Nephron progenitor cell (in vitro differentiated cells): ENCODE measurements at regions not wholly inside any gene's neighbourhood (a gene's known extent, or its start where the extent isn't known, plus 50 kb on each side); places are given as distances from the start of the nearest gene placed in this dataset.

Source experiments
- DNase-seq: peaks from one replicate; pipeline ENCODE4 v3.0.0; 2021
- H3K27ac Mint-ChIP-seq: 2 replicates; pipeline ENCODE4 v1.8.0; 2021; ENCODE audit warnings: mild to moderate bottlenecking, moderate library complexity, mixed read lengths
- H3K27me3 Mint-ChIP-seq: 2 replicates; pipeline ENCODE4 v1.8.0; 2021; ENCODE audit warnings: mild to moderate bottlenecking, low read depth, mixed read lengths; ENCODE audit not compliant: poor library complexity
- H3K36me3 Mint-ChIP-seq: 2 replicates; pipeline ENCODE4 v1.8.0; 2021; ENCODE audit warnings: low read depth, mixed read lengths
- H3K4me1 Mint-ChIP-seq: 2 replicates; pipeline ENCODE4 v1.8.0; 2021; ENCODE audit warnings: mixed read lengths
- H3K4me3 Mint-ChIP-seq: 2 replicates; pipeline ENCODE4 v1.8.0; 2021; ENCODE audit warnings: mild to moderate bottlenecking, moderate library complexity, mixed read lengths
- H3K9me3 Mint-ChIP-seq: 2 replicates; pipeline ENCODE4 v1.8.0; 2021; ENCODE audit warnings: mild to moderate bottlenecking, moderate library complexity, mixed read lengths
- TF ChIP-seq, protein P1 (sequence below): fragments of 200-600 bp; sonication (generic); IDR thresholded peaks from 2 replicates; pipeline ENCODE4 v1.5.0; 2021; ENCODE audit warnings: antibody characterized with exemption

DNA sequence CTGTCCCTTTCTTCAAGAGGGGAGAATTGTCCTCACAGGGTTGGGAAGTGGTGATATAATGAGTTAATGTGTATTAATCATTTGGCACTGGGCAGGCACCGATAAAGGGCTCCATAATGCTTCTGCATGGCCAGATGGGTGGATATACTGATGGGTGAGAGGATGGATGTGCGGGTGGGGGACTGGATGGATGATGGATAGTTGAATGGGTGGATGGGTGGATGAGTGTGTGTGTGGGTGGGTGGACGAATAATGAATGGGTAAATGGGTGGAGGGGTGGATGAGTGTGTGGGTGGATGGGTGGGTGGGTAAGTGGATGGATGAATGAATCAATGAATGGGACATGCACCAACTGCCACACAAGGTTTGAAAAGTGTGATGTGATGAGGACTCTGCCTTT lies 127.2 kb downstream of the ACKR3 start:
- Mint-ChIP-seq H3K27ac (no peak overlapping the region), H3K4me3 (no peak overlapping the region), H3K4me1 (peaks cover 27% of the 10 kb centered on the region), H3K9me3 (no peaks in the 10 kb centered on the region), H3K27me3 (peaks cover 31% of the 10 kb centered on the region), H3K36me3 (no peaks in the 10 kb centered on the region)
- DNase-seq: no peak
- TF ChIP-seq, protein P1, sequence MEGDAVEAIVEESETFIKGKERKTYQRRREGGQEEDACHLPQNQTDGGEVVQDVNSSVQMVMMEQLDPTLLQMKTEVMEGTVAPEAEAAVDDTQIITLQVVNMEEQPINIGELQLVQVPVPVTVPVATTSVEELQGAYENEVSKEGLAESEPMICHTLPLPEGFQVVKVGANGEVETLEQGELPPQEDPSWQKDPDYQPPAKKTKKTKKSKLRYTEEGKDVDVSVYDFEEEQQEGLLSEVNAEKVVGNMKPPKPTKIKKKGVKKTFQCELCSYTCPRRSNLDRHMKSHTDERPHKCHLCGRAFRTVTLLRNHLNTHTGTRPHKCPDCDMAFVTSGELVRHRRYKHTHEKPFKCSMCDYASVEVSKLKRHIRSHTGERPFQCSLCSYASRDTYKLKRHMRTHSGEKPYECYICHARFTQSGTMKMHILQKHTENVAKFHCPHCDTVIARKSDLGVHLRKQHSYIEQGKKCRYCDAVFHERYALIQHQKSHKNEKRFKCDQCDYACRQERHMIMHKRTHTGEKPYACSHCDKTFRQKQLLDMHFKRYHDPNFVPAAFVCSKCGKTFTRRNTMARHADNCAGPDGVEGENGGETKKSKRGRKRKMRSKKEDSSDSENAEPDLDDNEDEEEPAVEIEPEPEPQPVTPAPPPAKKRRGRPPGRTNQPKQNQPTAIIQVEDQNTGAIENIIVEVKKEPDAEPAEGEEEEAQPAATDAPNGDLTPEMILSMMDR: no peak

DNA sequence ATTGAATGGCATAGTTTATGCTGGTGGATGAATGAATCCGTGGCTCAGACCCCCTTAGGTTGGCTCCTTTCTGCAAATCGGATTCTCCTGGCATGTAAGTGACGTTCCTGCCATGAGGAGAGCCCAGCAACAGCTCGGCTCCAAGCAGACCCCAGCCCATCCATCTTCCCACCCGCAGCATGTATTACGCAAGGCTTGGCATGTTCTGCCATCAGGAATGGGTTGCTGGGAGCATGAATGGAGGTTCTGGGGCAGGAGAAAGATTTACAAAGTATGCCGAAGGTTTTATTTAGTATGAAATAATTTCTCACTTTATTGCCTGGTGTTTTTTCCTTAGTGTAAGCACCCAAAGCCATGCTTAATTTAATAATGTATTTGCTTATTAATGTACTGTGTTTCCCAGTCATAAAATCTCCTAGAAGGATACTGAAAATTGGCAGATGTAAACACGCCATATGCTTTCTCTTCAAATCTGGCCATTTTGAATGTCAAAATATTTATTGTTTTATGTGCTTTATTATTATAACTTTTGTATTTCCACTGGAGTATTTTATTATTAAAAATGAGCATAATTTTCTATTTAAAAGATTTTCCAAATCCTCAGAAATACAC lies 128.5 kb downstream of the ACKR3 start:
- DNase-seq: no peak
- no peaks in the 10 kb centered on the region for H3K36me3 Mint-ChIP-seq
- TF ChIP-seq, protein P1: no peak
- no peak overlapping the region for H3K27ac Mint-ChIP-seq
- no peak overlapping the region for H3K4me3 Mint-ChIP-seq
- H3K27me3 Mint-ChIP-seq: peaks cover 28% of the 10 kb centered on the region
- H3K4me1 Mint-ChIP-seq: peaks cover 19% of the 10 kb centered on the region
- H3K9me3 Mint-ChIP-seq: no peaks in the 10 kb centered on the region

DNA sequence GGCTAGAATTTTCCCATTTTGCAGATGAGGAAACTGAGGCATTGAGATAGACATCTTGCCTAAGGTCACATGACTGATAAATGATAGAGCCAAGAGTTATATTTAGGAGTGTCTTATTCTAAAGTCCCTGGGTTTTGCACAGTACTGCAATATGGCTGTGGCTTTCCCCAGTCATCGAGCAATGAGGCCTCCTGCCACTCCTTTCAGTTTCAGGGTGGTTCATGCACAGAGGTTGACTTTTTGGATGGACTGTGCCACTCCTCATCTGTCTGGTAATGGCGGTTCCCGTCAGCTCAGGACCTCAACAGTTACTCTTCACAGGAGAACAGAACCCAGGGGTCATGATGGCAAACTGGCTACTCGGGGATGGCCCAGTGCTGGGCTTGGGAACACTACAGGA lies 131.1 kb downstream of the ACKR3 start:
- DNase-seq: no peak
- H3K27me3 Mint-ChIP-seq: peaks cover 24% of the 10 kb centered on the region
- H3K27ac Mint-ChIP-seq: no peak overlapping the region
- TF ChIP-seq, protein P1: no peak
- no peaks in the 10 kb centered on the region for H3K36me3 Mint-ChIP-seq
- no peaks in the 10 kb centered on the region for H3K9me3 Mint-ChIP-seq
- H3K4me3 Mint-ChIP-seq: no peak overlapping the region
- H3K4me1 Mint-ChIP-seq: peaks cover 4% of the 10 kb centered on the region

- no peaks in the 10 kb centered on the region for H3K9me3 Mint-ChIP-seq
- DNase-seq: no peak
- H3K4me1 Mint-ChIP-seq: peaks cover 12% of the 10 kb centered on the region
- H3K27ac Mint-ChIP-seq: no peak overlapping the region
- H3K4me3 Mint-ChIP-seq: no peak overlapping the region
- H3K27me3 Mint-ChIP-seq: peaks cover 22% of the 10 kb centered on the region
- no peaks in the 10 kb centered on the region for H3K36me3 Mint-ChIP-seq
- TF ChIP-seq, protein P1: no peak
Observed at GRCh38 chr2:236702657-236703372, 133.2 kb downstream of the ACKR3 start.

DNA sequence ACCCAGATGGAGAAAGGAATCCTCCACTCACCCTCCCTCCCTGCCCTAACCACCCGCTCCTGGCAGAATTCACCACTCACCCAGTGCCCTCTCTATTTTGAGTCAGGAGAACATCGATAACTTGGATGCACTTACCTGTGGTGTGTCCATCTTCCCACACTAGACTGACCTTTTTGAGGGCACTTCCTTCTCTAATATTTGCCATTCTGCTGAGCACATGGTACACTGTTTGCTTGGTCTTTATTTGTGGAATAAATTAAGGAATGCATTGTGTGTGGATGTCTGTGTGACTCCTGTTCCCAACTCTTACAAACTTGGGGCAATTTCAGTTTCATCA lies 133.7 kb downstream of the ACKR3 start:
- no peaks in the 10 kb centered on the region for H3K9me3 Mint-ChIP-seq
- DNase-seq: no peak
- peaks cover 12% of the 10 kb centered on the region for H3K4me1 Mint-ChIP-seq
- no peaks in the 10 kb centered on the region for H3K36me3 Mint-ChIP-seq
- H3K4me3 Mint-ChIP-seq: no peak overlapping the region
- TF ChIP-seq, protein P1: no peak
- peaks cover 25% of the 10 kb centered on the region for H3K27me3 Mint-ChIP-seq
- no peak overlapping the region for H3K27ac Mint-ChIP-seq

GRCh38 chr2:236703906-236704305 lies 134.3 kb downstream of the ACKR3 start:
- TF ChIP-seq, protein P1: no peak
- Mint-ChIP-seq H3K4me1 (peaks cover 12% of the 10 kb centered on the region), H3K27me3 (peaks cover 31% of the 10 kb centered on the region), H3K36me3 (no peaks in the 10 kb centered on the region), H3K4me3 (no peak overlapping the region), H3K27ac (no peak overlapping the region), H3K9me3 (no peaks in the 10 kb centered on the region)
- DNase-seq: no peak
